ENCODE measurements at regions not wholly inside any gene's neighbourhood (a gene's known extent, or its start where the extent isn't known, plus 50 kb on each side); places are given as distances from the start of the nearest gene placed in this dataset.

DNA sequence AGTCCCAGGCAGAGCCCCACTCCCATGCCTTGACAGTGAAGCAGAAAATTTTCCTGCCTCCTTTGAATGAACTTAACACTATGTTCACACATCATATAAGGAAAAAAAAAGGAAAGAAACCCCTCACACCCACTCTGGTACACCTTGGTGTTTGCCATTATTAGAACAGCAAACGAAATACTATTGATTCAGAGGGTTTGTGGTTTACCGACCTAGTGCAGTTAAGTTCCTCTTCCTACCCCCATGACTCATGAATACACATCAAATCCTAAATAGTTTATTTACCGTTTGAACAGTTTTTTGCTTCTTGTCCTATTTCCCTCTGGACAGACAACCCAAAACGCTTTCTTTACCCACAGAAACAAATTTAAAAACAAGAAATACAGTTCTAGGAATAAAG is 237.7 kb downstream of the FOXA2 start:
- TF ChIP-seq, protein P1, sequence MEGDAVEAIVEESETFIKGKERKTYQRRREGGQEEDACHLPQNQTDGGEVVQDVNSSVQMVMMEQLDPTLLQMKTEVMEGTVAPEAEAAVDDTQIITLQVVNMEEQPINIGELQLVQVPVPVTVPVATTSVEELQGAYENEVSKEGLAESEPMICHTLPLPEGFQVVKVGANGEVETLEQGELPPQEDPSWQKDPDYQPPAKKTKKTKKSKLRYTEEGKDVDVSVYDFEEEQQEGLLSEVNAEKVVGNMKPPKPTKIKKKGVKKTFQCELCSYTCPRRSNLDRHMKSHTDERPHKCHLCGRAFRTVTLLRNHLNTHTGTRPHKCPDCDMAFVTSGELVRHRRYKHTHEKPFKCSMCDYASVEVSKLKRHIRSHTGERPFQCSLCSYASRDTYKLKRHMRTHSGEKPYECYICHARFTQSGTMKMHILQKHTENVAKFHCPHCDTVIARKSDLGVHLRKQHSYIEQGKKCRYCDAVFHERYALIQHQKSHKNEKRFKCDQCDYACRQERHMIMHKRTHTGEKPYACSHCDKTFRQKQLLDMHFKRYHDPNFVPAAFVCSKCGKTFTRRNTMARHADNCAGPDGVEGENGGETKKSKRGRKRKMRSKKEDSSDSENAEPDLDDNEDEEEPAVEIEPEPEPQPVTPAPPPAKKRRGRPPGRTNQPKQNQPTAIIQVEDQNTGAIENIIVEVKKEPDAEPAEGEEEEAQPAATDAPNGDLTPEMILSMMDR (IDR thresholded peaks at IDR 0.05; ENCODE audit: low read depth, low read length, missing input control): no peak
- TF ChIP-seq GABPA (IDR thresholded peaks at IDR 0.05 in 1 of 2, conservative IDR thresholded peaks at IDR 0.05 in 1 of 2): no peak
- TF ChIP-seq, protein P2, sequence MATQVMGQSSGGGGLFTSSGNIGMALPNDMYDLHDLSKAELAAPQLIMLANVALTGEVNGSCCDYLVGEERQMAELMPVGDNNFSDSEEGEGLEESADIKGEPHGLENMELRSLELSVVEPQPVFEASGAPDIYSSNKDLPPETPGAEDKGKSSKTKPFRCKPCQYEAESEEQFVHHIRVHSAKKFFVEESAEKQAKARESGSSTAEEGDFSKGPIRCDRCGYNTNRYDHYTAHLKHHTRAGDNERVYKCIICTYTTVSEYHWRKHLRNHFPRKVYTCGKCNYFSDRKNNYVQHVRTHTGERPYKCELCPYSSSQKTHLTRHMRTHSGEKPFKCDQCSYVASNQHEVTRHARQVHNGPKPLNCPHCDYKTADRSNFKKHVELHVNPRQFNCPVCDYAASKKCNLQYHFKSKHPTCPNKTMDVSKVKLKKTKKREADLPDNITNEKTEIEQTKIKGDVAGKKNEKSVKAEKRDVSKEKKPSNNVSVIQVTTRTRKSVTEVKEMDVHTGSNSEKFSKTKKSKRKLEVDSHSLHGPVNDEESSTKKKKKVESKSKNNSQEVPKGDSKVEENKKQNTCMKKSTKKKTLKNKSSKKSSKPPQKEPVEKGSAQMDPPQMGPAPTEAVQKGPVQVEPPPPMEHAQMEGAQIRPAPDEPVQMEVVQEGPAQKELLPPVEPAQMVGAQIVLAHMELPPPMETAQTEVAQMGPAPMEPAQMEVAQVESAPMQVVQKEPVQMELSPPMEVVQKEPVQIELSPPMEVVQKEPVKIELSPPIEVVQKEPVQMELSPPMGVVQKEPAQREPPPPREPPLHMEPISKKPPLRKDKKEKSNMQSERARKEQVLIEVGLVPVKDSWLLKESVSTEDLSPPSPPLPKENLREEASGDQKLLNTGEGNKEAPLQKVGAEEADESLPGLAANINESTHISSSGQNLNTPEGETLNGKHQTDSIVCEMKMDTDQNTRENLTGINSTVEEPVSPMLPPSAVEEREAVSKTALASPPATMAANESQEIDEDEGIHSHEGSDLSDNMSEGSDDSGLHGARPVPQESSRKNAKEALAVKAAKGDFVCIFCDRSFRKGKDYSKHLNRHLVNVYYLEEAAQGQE (IDR thresholded peaks at IDR 0.05): no peak
- no peak for TF ChIP-seq TAF1 (conservative IDR thresholded peaks at IDR 0.05)
- no peak for TF ChIP-seq YY1 (IDR thresholded peaks at IDR 0.05)
- no peak for TF ChIP-seq JUND (IDR thresholded peaks at IDR 0.05)
- no peak for TF ChIP-seq RAD21 (IDR thresholded peaks at IDR 0.05)
- TF ChIP-seq, protein P3, sequence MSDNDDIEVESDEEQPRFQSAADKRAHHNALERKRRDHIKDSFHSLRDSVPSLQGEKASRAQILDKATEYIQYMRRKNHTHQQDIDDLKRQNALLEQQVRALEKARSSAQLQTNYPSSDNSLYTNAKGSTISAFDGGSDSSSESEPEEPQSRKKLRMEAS (IDR thresholded peaks at IDR 0.05): no peak
- TF ChIP-seq, protein P4, sequence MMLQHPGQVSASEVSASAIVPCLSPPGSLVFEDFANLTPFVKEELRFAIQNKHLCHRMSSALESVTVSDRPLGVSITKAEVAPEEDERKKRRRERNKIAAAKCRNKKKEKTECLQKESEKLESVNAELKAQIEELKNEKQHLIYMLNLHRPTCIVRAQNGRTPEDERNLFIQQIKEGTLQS (IDR thresholded peaks at IDR 0.05): no peak
- TF ChIP-seq, protein P5, sequence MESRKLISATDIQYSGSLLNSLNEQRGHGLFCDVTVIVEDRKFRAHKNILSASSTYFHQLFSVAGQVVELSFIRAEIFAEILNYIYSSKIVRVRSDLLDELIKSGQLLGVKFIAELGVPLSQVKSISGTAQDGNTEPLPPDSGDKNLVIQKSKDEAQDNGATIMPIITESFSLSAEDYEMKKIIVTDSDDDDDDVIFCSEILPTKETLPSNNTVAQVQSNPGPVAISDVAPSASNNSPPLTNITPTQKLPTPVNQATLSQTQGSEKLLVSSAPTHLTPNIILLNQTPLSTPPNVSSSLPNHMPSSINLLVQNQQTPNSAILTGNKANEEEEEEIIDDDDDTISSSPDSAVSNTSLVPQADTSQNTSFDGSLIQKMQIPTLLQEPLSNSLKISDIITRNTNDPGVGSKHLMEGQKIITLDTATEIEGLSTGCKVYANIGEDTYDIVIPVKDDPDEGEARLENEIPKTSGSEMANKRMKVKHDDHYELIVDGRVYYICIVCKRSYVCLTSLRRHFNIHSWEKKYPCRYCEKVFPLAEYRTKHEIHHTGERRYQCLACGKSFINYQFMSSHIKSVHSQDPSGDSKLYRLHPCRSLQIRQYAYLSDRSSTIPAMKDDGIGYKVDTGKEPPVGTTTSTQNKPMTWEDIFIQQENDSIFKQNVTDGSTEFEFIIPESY (IDR thresholded peaks at IDR 0.05): no peak
- TF ChIP-seq HNF4A (conservative IDR thresholded peaks at IDR 0.05): no peak
- TF ChIP-seq FOXA1 (IDR thresholded peaks at IDR 0.05): no peak

All from liver (tissue), 3 donors.